ENCODE measurements at regions not wholly inside any gene's neighbourhood (a gene's known extent, or its start where the extent isn't known, plus 50 kb on each side); places are given as distances from the start of the nearest gene placed in this dataset.

DNA sequence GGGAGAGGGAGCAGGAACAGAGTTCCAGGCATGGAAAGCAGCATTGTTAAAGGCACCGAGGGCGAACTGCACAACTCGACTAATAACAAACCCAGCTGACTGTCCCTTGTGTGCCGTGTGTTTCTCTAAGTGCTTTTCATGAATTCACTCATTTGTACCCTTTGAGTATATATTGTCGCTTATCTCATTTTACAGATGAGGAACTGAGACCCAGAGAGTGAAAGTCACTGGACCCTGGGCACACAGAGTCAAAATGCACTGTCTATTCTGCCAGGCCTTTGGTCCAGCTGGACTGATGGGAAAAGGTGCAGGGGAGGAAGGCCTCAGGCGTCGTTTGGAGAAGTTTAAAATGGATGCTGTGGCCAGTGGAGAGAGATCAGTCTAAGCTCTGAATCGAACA, 100.7 kb upstream of the GRIK3 start:
- H3K27ac Mint-ChIP-seq = no peak overlapping the region
- H3K4me1 Mint-ChIP-seq = no peaks in the 10 kb centered on the region
- TF ChIP-seq, protein P1, sequence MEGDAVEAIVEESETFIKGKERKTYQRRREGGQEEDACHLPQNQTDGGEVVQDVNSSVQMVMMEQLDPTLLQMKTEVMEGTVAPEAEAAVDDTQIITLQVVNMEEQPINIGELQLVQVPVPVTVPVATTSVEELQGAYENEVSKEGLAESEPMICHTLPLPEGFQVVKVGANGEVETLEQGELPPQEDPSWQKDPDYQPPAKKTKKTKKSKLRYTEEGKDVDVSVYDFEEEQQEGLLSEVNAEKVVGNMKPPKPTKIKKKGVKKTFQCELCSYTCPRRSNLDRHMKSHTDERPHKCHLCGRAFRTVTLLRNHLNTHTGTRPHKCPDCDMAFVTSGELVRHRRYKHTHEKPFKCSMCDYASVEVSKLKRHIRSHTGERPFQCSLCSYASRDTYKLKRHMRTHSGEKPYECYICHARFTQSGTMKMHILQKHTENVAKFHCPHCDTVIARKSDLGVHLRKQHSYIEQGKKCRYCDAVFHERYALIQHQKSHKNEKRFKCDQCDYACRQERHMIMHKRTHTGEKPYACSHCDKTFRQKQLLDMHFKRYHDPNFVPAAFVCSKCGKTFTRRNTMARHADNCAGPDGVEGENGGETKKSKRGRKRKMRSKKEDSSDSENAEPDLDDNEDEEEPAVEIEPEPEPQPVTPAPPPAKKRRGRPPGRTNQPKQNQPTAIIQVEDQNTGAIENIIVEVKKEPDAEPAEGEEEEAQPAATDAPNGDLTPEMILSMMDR (IDR thresholded peaks at IDR 0.05; ENCODE audit: unreplicated experiment) = no peak
- DNase-seq (ENCODE audit: low spot score in 2 of 2, unreplicated experiment in 2 of 2) = no peak
- no peaks in the 10 kb centered on the region for H3K36me3 Mint-ChIP-seq
- H3K4me3 Mint-ChIP-seq = no peak overlapping the region
- no peaks in the 10 kb centered on the region for H3K9me3 Mint-ChIP-seq
- peaks cover 57% of the 10 kb centered on the region for H3K27me3 Mint-ChIP-seq (ENCODE audit: low read depth)

DNA sequence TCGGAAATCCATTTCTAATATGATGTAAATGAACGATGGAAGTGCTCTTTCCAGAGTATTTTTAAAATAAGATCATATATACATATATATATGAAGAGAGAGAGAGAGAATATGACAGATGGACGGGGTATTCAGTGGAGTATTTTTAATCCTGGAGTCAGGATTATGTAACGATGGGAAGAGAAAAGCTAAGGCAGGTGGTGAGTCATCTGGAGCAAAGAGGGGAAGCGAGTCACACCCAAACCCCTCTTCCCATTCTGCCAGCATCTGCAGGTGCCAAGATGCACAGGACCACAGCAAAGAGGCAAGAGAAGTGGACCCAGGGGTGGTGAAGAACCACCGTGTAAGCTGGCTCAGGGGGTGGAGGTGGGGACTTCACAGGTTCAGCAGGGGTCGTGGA, 102.7 kb upstream of the GRIK3 start:
- Mint-ChIP-seq H3K27ac (no peak overlapping the region), H3K9me3 (no peaks in the 10 kb centered on the region), H3K36me3 (no peaks in the 10 kb centered on the region), H3K4me3 (no peak overlapping the region), H3K4me1 (no peaks in the 10 kb centered on the region), H3K27me3 (ENCODE audit: low read depth) (peaks cover 48% of the 10 kb centered on the region)
- TF ChIP-seq, protein P1 (IDR thresholded peaks at IDR 0.05; ENCODE audit: unreplicated experiment) = no peak
- DNase-seq (ENCODE audit: low spot score in 2 of 2, unreplicated experiment in 2 of 2) = no peak

DNA sequence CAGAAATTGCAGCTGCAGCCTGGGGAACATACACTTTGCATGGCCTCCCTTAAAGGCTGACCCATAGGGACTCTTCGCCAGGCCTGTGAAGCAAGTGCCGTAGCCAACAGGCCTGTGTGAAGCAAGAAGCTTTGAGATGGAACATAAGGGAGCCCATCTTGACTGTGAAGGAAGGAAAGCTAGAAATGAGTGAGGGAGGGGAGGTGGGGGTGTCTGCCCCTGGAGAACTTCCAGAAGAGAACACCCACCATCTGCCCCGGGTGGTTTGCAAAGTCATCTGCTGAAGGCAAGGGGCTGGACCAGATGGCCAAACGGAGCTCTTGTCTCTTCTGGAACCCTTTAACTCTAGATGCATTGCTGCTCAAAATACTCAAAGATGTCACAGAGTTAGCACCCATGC, 103.3 kb upstream of the GRIK3 start:
- H3K27ac Mint-ChIP-seq = no peak overlapping the region
- H3K9me3 Mint-ChIP-seq = no peaks in the 10 kb centered on the region
- H3K36me3 Mint-ChIP-seq = no peaks in the 10 kb centered on the region
- H3K4me1 Mint-ChIP-seq = no peaks in the 10 kb centered on the region
- TF ChIP-seq, protein P1 (IDR thresholded peaks at IDR 0.05; ENCODE audit: unreplicated experiment) = no peak
- H3K27me3 Mint-ChIP-seq (ENCODE audit: low read depth) = peaks cover 49% of the 10 kb centered on the region
- no peak overlapping the region for H3K4me3 Mint-ChIP-seq
- no peak for DNase-seq (ENCODE audit: low spot score in 2 of 2, unreplicated experiment in 2 of 2)

DNA sequence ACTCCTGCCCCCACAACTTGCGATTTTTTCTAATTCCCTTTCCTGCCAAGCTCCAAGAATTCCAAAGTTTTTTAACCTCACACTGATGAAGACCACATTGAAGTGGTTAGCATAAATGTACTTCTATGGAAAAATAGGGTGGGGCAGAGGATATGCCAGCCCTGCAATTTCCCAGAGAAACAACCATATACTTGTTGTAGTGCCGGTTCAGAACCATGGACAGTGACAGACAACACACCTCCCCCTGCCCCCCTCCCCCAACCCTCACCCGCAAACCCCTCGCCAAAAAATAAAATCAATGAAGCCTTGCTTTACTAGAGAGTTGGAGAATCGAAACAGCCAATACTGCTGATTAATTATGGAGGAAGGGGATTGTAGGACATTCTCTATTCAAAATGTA, 109.5 kb upstream of the GRIK3 start:
- H3K27ac Mint-ChIP-seq = no peak overlapping the region
- TF ChIP-seq, protein P1 (IDR thresholded peaks at IDR 0.05; ENCODE audit: unreplicated experiment) = no peak
- H3K27me3 Mint-ChIP-seq (ENCODE audit: low read depth) = peaks cover 50% of the 10 kb centered on the region
- no peaks in the 10 kb centered on the region for H3K9me3 Mint-ChIP-seq
- no peaks in the 10 kb centered on the region for H3K4me1 Mint-ChIP-seq
- no peaks in the 10 kb centered on the region for H3K36me3 Mint-ChIP-seq
- DNase-seq (ENCODE audit: low spot score in 2 of 2, unreplicated experiment in 2 of 2) = no peak
- H3K4me3 Mint-ChIP-seq = no peak overlapping the region

DNA sequence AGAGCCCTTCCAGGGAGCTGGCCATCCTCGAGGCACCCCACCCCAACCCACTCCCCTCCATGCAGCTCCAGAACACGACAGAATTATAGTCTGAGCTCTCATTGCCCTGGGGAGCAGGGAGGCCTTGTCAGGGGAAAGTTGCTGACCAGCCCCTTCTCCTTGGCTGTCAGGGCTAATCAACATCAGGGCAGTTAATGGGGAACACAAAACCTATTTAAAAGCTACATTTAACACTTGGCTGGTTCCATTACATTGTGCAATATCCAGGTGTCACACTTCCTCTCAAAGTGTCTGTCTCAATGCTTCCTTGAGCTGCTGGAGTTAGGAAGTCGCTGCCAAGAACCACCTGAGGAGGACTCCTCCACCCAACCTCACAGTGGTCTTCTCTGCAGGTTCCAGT, 111.8 kb upstream of the GRIK3 start:
- peaks cover 49% of the 10 kb centered on the region for H3K27me3 Mint-ChIP-seq (ENCODE audit: low read depth)

More for the DNA sequence above, 111.8 kb upstream of the GRIK3 start:
- Mint-ChIP-seq H3K27ac (no peak overlapping the region), H3K4me3 (no peak overlapping the region), H3K36me3 (no peaks in the 10 kb centered on the region), H3K9me3 (no peaks in the 10 kb centered on the region), H3K4me1 (no peaks in the 10 kb centered on the region)
- TF ChIP-seq, protein P1 (IDR thresholded peaks at IDR 0.05; ENCODE audit: unreplicated experiment) = no peak
- no peak for DNase-seq (ENCODE audit: low spot score in 2 of 2, unreplicated experiment in 2 of 2)
